Prostate gland (tissue), 2 donors: ENCODE measurements at regions not wholly inside any gene's neighbourhood (a gene's known extent, or its start where the extent isn't known, plus 50 kb on each side); places are given as distances from the start of the nearest gene placed in this dataset.

Experiments used
- CTCF ChIP-seq, 4 experiments: fragments of 200-600 bp in 2 of 4; fragments of 450-650 bp in 2 of 4; sonication (generic) in 2 of 4; IDR thresholded peaks; 1 replicate in 3 of 4; 2 replicates in 1 of 4; pipeline ENCODE4 v1.5.1; 2016 to 2019; ENCODE audit warnings: antibody characterized with exemption in 4 of 4, mild to moderate bottlenecking in 2 of 4, moderate library complexity in 2 of 4
- POLR2A ChIP-seq: fragments of 450-650 bp; IDR thresholded peaks from one replicate; pipeline ENCODE4 v1.6.1; 2016; ENCODE audit warnings: antibody characterized with exemption, mild to moderate bottlenecking
- POLR2AphosphoS5 ChIP-seq: sonication (generic); formaldehyde crosslinking; IDR thresholded peaks from one replicate; pipeline ENCODE4 v1.6.1; 2017; ENCODE audit warnings: antibody characterized with exemption

- TF ChIP-seq CTCF (IDR thresholded peaks at IDR 0.05) (no peak), POLR2A (no peak), POLR2AphosphoS5 (no peak)
These were observed 234.0 kb upstream of the TBX3 start for GRCh38 chr12:114917953-114918352.
